Testis (tissue), 2 donors: ENCODE measurements at regions not wholly inside any gene's neighbourhood (a gene's known extent, or its start where the extent isn't known, plus 50 kb on each side); places are given as distances from the start of the nearest gene placed in this dataset.
A peak's percentile ranks its signal among the peaks of the same experiment; 100 is the strongest.

Experiments used
- DNase-seq: peaks from one replicate; pipeline ENCODE4 v3.0.0-alpha.2; 2019
- H3K27ac ChIP-seq, 2 donors: fragments of 200-600 bp; sonication (generic); one replicate each; pipeline ENCODE4 v1.5.1; 2019
- H3K27me3 ChIP-seq: fragments of 200-600 bp; sonication (generic); one replicate; pipeline ENCODE4 v1.5.1; 2019
- H3K36me3 ChIP-seq: fragments of 200-600 bp; sonication (generic); one replicate; pipeline ENCODE4 v1.5.1; 2017; ENCODE audit warnings: low read depth; ENCODE audit errors: missing control alignments
- H3K4me1 ChIP-seq: fragments of 200-600 bp; sonication (generic); one replicate; pipeline ENCODE4 v1.5.1; 2019
- H3K4me3 ChIP-seq, 2 donors: fragments of 200-600 bp; sonication (generic); one replicate each; pipeline ENCODE4 v1.5.1; 2017 to 2019
- H3K9me3 ChIP-seq: fragments of 200-600 bp; sonication (generic); one replicate; pipeline ENCODE4 v1.5.1; 2017
- CTCF ChIP-seq, 3 experiments: fragments of 450-650 bp in 2 of 3; fragments of 200-600 bp in 1 of 3; sonication (generic) in 1 of 3; IDR thresholded peaks; one replicate each; pipeline ENCODE4 v1.5.1; 2016 to 2019; ENCODE audit warnings: antibody characterized with exemption in 3 of 3, mild to moderate bottlenecking in 2 of 3, moderate library complexity in 1 of 3
- POLR2A ChIP-seq: fragments of 450-650 bp; IDR thresholded peaks from one replicate; pipeline ENCODE4 v1.6.1; 2017; ENCODE audit warnings: antibody characterized with exemption, mild to moderate bottlenecking, moderate library complexity
- WGBS, 2 donors: methylation state at CpG; one replicate each; pipeline ENCODE4 v1.1.5; 2018; 5-methylcytosine and 5-hydroxymethylcytosine counted together
- intact Hi-C: fragments of 100-400 bp; cut with DNase I; formaldehyde crosslinking; loops from one replicate; pipeline ENCODE4 v1.15.1; 2023; ENCODE audit warnings: low total_unique reads

DNA sequence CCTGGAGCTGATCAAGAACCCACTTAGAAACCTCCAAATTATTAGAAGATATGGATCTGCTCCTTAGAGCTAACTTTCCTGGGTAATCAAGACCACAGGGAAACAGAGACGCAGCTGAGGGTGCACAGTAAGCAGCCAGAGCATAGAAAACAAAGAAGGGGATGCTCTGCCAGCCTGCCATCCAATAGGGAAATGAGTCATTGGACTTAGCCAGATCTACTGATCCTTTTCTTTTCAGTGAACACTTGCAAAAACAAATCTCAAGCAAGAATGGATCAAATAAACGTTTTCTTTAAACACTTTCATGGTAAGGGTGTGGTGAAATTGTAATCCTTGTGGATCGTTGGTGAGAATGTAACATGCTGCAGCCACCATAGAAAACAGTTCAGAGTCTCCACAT, 474.0 kb downstream of the LTN1 start:
- no peaks in the 10 kb centered on the region for H3K27me3 ChIP-seq
- H3K27ac ChIP-seq = no peak overlapping the region
- no peak overlapping the region for H3K4me3 ChIP-seq
- H3K9me3 ChIP-seq = no peaks in the 10 kb centered on the region
- 72 to 73% methylated on average over 3 of the region's 3 CpGs for WGBS, 2 donors
- TF ChIP-seq POLR2A (no peak), CTCF (IDR thresholded peaks at IDR 0.05) (no peak)
- no peaks in the 10 kb centered on the region for H3K4me1 ChIP-seq
- H3K36me3 ChIP-seq = no peaks in the 10 kb centered on the region
- intact Hi-C loops = no loop called here
- no peak for DNase-seq

DNA sequence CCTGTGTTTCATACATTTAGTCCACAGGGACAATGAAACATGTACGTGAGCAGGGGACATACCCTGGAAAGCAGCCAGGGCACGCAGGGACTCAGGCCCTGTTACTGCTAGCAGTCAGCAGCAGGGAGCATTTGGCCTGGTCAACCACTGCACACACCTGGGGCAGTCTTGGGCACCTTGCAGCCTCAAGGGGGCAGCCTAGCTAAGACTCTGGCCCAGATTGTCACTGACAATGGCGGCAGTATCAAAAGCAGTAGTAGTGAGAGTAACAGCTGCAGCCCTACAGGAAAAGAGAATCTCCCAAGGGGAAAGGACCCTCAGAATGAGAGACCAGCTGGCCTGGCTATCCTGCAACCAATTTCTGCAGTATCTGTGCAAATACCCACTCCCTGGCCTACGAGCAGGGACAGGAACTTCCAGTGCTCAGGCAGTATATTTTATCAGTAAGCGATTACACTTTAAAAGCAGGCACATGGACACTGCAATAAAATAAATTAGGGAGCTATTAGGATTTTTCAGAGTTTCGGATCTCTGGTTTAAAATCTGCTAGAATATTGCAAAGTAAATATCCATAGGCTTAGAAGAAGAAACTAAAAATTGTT, 475.6 kb downstream of the LTN1 start:
- DNase-seq = peak; percentile 79
- H3K27ac ChIP-seq = no peak overlapping the region
- no peaks in the 10 kb centered on the region for H3K4me1 ChIP-seq
- TF ChIP-seq POLR2A (no peak), CTCF (IDR thresholded peaks at IDR 0.05) (peak in 2 of 3 experiments; percentile 35 to 45)
- no peaks in the 10 kb centered on the region for H3K36me3 ChIP-seq
- 47 to 52% methylated on average over 5 to 6 of the region's 6 CpGs for WGBS, 2 donors
- H3K4me3 ChIP-seq = no peak overlapping the region
- no peaks in the 10 kb centered on the region for H3K9me3 ChIP-seq
- intact Hi-C loops = no loop called here
- no peaks in the 10 kb centered on the region for H3K27me3 ChIP-seq

DNA sequence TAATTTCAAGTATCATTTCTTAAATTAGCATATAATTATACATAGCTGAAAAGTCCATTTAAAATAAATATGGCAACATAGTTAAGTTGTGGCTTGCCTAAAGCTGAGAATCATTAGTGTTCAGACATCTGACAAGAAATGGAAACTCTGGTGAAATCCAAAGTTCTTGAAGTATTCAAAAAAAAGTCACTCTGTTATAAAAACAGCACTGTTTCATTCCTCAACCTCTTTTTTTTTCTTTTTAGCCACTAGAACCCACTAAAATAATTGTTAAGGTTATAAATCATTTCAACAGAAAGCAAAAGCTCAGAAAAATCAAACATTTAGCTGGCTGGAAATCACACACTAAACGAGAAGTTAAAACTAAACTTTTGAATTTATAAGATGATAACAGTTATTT, 476.7 kb downstream of the LTN1 start:
- Histone ChIP-seq H3K4me3 (no peak overlapping the region), H3K27me3 (no peaks in the 10 kb centered on the region), H3K36me3 (no peaks in the 10 kb centered on the region), H3K27ac (no peak overlapping the region), H3K9me3 (no peaks in the 10 kb centered on the region), H3K4me1 (no peaks in the 10 kb centered on the region)
- intact Hi-C loops = no loop called here
- 35 to 51% methylated on average over 1 of the region's 1 CpG for WGBS, 2 donors
- DNase-seq = no peak
- no peak for TF ChIP-seq CTCF (IDR thresholded peaks at IDR 0.05)
- TF ChIP-seq POLR2A = no peak

- no peaks in the 10 kb centered on the region for H3K4me1 ChIP-seq
- no peaks in the 10 kb centered on the region for H3K36me3 ChIP-seq
- no peak overlapping the region for H3K4me3 ChIP-seq
- H3K9me3 ChIP-seq = no peaks in the 10 kb centered on the region
- DNase-seq = no peak
- TF ChIP-seq CTCF (IDR thresholded peaks at IDR 0.05) (no peak), POLR2A (no peak)
- no peak overlapping the region for H3K27ac ChIP-seq
- H3K27me3 ChIP-seq = no peaks in the 10 kb centered on the region
- 45 to 59% methylated on average over 1 of the region's 1 CpG for WGBS, 2 donors
- intact Hi-C loops = no loop called here
These were observed 479.2 kb downstream of the LTN1 start for GRCh38 chr21:28513428-28513827.

- WGBS, 2 donors = 62 to 76% methylated on average over 3 of the region's 3 CpGs
- Histone ChIP-seq H3K36me3 (no peaks in the 10 kb centered on the region), H3K4me1 (no peaks in the 10 kb centered on the region), H3K9me3 (no peaks in the 10 kb centered on the region), H3K27me3 (no peaks in the 10 kb centered on the region), H3K4me3 (no peak overlapping the region), H3K27ac (no peak overlapping the region)
- DNase-seq = no peak
- TF ChIP-seq CTCF (IDR thresholded peaks at IDR 0.05) = no peak
- no peak for TF ChIP-seq POLR2A
- intact Hi-C loops = no loop called here
These were observed 483.6 kb downstream of the LTN1 start for GRCh38 chr21:28509031-28509430.
